ENCODE measurements at regions not wholly inside any gene's neighbourhood (a gene's known extent, or its start where the extent isn't known, plus 50 kb on each side); places are given as distances from the start of the nearest gene placed in this dataset.

GRCh38 chr1:47557066-47557465 lies 119.2 kb downstream of the FOXD2 start:
- DNase-seq (ENCODE audit: low spot score) (no peak), ATAC-seq (no peak)
- ChIA-PET POLR2A (no interaction called here), CTCF (interaction anchor here (1.2 to 1.5 kb wide), 3 partner anchors 9 to 11 kb away, joined by 3 to 7 read pairs (median 3); no protein-coding TSS in a partner anchor)
- no peaks in the 10 kb centered on the region for H3K36me3 Mint-ChIP-seq
- no peak overlapping the region for H3K27ac Mint-ChIP-seq
- peaks cover 18% of the 10 kb centered on the region for H3K4me1 Mint-ChIP-seq
- no peaks in the 10 kb centered on the region for H3K9me3 Mint-ChIP-seq
- no peak for TF ChIP-seq ZNF416 (CRISPR knock-in tag; IDR thresholded peaks at IDR 0.05)
- TF ChIP-seq, protein P1, sequence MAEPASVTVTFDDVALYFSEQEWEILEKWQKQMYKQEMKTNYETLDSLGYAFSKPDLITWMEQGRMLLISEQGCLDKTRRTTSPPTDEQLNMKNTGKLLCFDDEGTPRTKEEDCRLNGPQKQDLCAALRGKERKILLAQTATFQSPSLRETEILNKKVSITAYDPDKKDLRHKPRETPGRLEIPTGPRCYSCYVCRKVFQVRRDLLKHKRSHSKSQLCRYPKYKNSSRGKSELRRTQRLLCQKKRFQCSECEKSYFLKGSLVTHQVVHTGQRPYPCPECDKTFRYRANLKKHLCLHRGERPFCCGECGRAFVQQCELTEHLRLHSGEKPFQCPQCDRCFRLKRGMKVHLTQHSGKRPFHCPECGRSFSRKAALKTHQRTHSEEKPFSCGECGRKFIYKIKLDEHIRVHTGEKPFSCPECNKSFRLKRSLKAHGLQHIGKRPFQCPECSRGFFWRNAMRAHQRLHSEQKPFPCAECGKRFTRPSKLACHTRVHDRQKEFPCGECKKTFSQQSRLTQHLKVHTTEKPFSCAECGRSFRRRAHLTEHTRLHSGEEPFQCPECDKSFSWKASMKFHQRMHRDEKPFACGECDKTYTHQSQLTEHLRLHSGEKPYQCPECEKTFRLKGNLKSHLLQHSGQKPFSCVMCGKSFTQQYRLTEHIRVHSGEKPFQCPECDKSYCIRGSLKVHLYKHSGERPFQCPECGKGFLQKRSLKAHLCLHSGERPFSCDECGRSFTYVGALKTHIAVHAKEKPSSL (CRISPR knock-in tag; conservative IDR thresholded peaks at IDR 0.05), result no peak
- TF ChIP-seq MXD4 (CRISPR knock-in tag; IDR thresholded peaks at IDR 0.05; ENCODE audit: borderline replicate concordance), result no peak
- no peak for TF ChIP-seq GTF2I (CRISPR knock-in tag; conservative IDR thresholded peaks at IDR 0.05)
- TF ChIP-seq FOXP1 (CRISPR knock-in tag; IDR thresholded peaks at IDR 0.05; ENCODE audit: borderline replicate concordance), result no peak
- H3K27me3 Mint-ChIP-seq (ENCODE audit: low read depth), result peaks cover 36% of the 10 kb centered on the region
- H3K4me3 Mint-ChIP-seq, result no peak overlapping the region

DNA sequence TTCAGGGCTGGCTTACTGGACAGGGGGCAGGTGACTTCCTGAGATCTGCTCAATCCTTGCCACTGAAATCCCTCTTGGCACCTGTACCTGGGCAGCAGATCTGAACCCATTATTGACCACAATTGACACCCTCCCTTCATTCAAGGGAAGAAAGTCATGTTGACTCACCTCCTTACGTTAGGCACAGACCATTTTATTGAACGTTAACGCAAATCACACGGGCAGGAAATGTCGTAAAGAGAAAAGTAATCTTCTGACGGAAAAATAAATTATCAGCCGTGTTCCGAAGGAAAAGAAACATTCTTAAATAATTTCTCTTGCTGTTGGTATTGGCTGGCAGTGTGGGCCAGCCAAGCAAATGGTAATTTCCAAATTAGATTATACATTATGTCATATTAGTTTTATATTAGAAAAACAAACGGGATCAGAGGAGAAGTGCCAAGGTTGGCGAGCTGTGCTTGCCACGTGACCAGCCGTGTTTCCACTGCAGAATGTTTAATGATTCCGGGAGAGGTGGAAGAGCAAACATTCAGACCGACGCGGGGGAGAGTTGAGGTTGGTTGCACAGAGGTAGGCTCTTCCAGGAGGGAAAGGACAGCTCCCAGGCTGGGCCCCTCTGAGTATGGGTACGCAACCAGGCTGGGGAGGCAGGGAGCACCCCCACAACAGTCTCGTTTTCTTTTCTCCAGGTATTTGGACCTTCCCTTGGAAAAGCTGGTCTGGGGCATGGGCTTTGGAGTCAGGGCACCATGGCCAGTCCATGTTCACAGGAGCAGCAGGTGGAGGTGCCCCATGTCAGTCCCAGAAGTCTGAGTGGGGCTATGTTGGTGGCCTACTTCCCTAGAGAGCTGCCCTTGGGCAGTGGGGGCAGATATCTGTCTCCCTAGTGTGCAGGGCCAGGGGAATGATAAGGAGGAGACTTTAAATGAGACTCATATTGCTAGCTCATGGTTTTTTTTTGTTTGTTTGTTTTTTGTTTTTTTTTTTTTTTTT lies 121.1 kb downstream of the FOXD2 start:
- TF ChIP-seq ZNF232 (CRISPR knock-in tag; IDR thresholded peaks at IDR 0.05) (no peak), MAX (CRISPR knock-in tag; IDR thresholded peaks at IDR 0.05) (no peak), TEAD4 (CRISPR knock-in tag; IDR thresholded peaks at IDR 0.05) (no peak), FOXK1 (CRISPR knock-in tag; IDR thresholded peaks at IDR 0.05) (no peak), MXD4 (CRISPR knock-in tag; IDR thresholded peaks at IDR 0.05; ENCODE audit: borderline replicate concordance) (no peak), NR3C1 (CRISPR knock-in tag; conservative IDR thresholded peaks at IDR 0.05; ENCODE audit: low read depth) (no peak), ATF6 (CRISPR knock-in tag; IDR thresholded peaks at IDR 0.05) (no peak), AR (CRISPR knock-in tag; IDR thresholded peaks at IDR 0.05) (no peak)
- TF ChIP-seq, protein P1 (CRISPR knock-in tag; conservative IDR thresholded peaks at IDR 0.05), result no peak
- DNase-seq (ENCODE audit: low spot score), result no peak
- H3K36me3 Mint-ChIP-seq, result no peaks in the 10 kb centered on the region
- no peak for ATAC-seq
- no peaks in the 10 kb centered on the region for H3K9me3 Mint-ChIP-seq
- no peak overlapping the region for H3K27ac Mint-ChIP-seq
- H3K27me3 Mint-ChIP-seq (ENCODE audit: low read depth), result peaks cover 51% of the 10 kb centered on the region
- no peak overlapping the region for H3K4me3 Mint-ChIP-seq
- ChIA-PET POLR2A (no interaction called here), CTCF (interaction anchor here (1.0 to 3.6 kb wide), 5 partner anchors 11 to 167 kb away, joined by 3 to 17 read pairs (median 6); partner anchors contain the start of gene FOXD2)
- H3K4me1 Mint-ChIP-seq, result peaks cover 33% of the 10 kb centered on the region

All from WTC11 (cell line).